ENCODE measurements at regions not wholly inside any gene's neighbourhood (a gene's known extent, or its start where the extent isn't known, plus 50 kb on each side); places are given as distances from the start of the nearest gene placed in this dataset.

DNA sequence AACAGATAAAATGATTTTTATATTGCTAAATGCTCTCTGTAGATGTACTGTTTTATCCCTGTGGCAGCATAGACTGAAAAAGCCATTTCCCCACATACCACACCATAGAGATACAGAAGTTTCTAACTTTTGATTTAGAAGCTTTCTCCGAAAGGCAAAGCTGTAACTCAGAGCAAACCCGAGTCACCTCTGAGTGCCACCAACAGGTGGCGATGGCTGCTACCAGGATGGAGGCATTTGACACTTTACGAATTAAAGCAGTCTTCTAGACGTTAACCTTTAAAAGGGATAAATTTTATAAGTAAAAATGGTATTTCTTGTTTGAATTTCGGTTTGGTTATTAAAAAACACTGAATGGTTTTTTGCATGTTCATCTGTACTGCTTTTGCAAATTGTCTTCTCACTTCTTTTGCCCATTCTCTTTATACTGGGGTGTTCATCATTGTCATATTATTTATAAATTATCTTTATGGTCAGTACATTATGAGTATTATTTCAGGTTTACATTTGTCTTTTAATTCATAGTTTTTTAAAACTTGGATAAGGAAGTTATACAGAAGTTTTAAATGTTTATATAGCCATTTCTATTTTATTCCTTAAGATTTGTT, 201.0 kb upstream of the CEP162 start:
- Histone ChIP-seq H3K18ac (ENCODE audit: low read length) (no peak overlapping the region), H3K4me2 (ENCODE audit: low read length) (no peak overlapping the region), H3K36me3 (ENCODE audit: control insufficient read depth in 1 of 2, insufficient read depth in 2 of 2, low read length in 2 of 2) (no peaks in the 10 kb centered on the region), H2BK5ac (ENCODE audit: low read depth, low read length, poor library complexity) (no peak overlapping the region), H2AK5ac (ENCODE audit: low read length) (no peak overlapping the region), H3K4ac (ENCODE audit: low read depth, low read length) (no peak overlapping the region), H3K27ac (ENCODE audit: low read depth, low read length) (no peak overlapping the region), H4K12ac (ENCODE audit: low read depth, low read length) (no peak overlapping the region), H3K4me3 (ENCODE audit: low read depth, low read length) (no peak overlapping the region), H3K9ac (ENCODE audit: low read length) (no peak overlapping the region), H4K91ac (ENCODE audit: low read depth, low read length) (no peak overlapping the region), H2BK120ac (ENCODE audit: insufficient read depth, low read length, poor library complexity) (no peak overlapping the region), H3K23ac (ENCODE audit: low read length) (no peak overlapping the region), H3K79me2 (ENCODE audit: control insufficient read depth, insufficient read depth, low read length, poor library complexity) (no peaks in the 10 kb centered on the region), H2AFZ (ENCODE audit: insufficient read depth, low read length, poor library complexity) (no peak overlapping the region), H3K9me3 (ENCODE audit: insufficient read depth, low read depth, low read length) (no peaks in the 10 kb centered on the region), H4K8ac (ENCODE audit: low read depth, low read length) (no peak overlapping the region), H3K27me3 (ENCODE audit: insufficient read depth, low read length) (no peaks in the 10 kb centered on the region), H3K14ac (ENCODE audit: low read length) (no peak overlapping the region), H2BK12ac (ENCODE audit: low read length) (no peak overlapping the region), H3K4me1 (ENCODE audit: control insufficient read depth in 1 of 2, insufficient read depth in 2 of 2, low read length in 2 of 2) (no peaks in the 10 kb centered on the region), H3K79me1 (ENCODE audit: low read length) (no peaks in the 10 kb centered on the region)
- WGBS (ENCODE audit: extremely low coverage, insufficient coverage, insufficient read length): 100% methylated on average over 1 of the region's 6 CpGs
- peak; percentile 20 to 70 for DNase-seq

DNA sequence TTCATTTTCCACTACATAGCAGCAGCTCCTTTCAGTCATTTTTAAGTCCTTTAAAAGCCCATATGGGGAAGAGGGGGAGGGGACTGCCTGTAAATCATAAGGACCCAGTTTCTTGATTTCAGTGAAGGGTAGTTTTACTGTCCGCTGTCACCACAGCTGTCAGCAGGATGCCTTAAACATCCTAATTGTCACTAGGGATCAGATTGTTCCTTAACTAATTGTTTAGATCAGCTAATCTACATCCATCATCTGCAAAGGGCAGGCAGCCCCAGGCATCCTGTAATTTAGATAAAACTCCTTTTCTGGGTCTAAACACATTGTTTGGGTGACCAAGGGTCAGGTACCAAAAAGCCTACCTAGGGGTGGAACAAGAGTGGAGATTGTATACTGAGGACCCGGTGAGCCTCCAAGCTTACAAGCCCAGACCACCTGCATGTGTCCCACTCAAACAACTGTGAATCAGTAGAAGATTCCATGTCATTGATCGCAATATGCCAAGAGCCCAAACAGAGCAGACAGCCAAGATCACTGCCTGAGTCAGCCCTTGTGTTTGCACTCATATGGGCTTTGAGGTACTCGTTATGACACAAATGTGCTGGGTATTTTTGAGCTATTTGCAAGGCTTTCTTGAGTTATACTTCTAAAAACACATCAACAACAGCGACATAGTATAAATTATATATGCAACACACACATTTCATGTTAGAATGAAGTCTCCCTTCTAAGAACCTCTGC, 198.7 kb upstream of the CEP162 start:
- Histone ChIP-seq H3K9me3 (ENCODE audit: insufficient read depth, low read depth, low read length) (no peaks in the 10 kb centered on the region), H2BK5ac (ENCODE audit: low read depth, low read length, poor library complexity) (no peak overlapping the region), H3K4me2 (ENCODE audit: low read length) (no peak overlapping the region), H3K79me2 (ENCODE audit: control insufficient read depth, insufficient read depth, low read length, poor library complexity) (no peaks in the 10 kb centered on the region), H3K14ac (ENCODE audit: low read length) (no peak overlapping the region), H3K79me1 (ENCODE audit: low read length) (no peaks in the 10 kb centered on the region), H3K4me1 (ENCODE audit: control insufficient read depth in 1 of 2, insufficient read depth in 2 of 2, low read length in 2 of 2) (no peaks in the 10 kb centered on the region), H4K12ac (ENCODE audit: low read depth, low read length) (no peak overlapping the region), H3K18ac (ENCODE audit: low read length) (no peak overlapping the region), H3K4ac (ENCODE audit: low read depth, low read length) (no peak overlapping the region), H2AK5ac (ENCODE audit: low read length) (no peak overlapping the region), H2BK12ac (ENCODE audit: low read length) (no peak overlapping the region), H4K8ac (ENCODE audit: low read depth, low read length) (no peak overlapping the region), H4K91ac (ENCODE audit: low read depth, low read length) (no peak overlapping the region), H3K9ac (ENCODE audit: low read length) (no peak overlapping the region), H2BK120ac (ENCODE audit: insufficient read depth, low read length, poor library complexity) (no peak overlapping the region), H3K27ac (ENCODE audit: low read depth, low read length) (no peak overlapping the region), H2AFZ (ENCODE audit: insufficient read depth, low read length, poor library complexity) (no peak overlapping the region), H3K27me3 (ENCODE audit: insufficient read depth, low read length) (no peaks in the 10 kb centered on the region), H3K36me3 (ENCODE audit: control insufficient read depth in 1 of 2, insufficient read depth in 2 of 2, low read length in 2 of 2) (no peaks in the 10 kb centered on the region), H3K23ac (ENCODE audit: low read length) (no peak overlapping the region), H3K4me3 (ENCODE audit: low read depth, low read length) (no peak overlapping the region)
- no peak for DNase-seq
- no CpG with 5 or more reads among the region's 5 CpGs for WGBS (ENCODE audit: extremely low coverage, insufficient coverage, insufficient read length)

DNA sequence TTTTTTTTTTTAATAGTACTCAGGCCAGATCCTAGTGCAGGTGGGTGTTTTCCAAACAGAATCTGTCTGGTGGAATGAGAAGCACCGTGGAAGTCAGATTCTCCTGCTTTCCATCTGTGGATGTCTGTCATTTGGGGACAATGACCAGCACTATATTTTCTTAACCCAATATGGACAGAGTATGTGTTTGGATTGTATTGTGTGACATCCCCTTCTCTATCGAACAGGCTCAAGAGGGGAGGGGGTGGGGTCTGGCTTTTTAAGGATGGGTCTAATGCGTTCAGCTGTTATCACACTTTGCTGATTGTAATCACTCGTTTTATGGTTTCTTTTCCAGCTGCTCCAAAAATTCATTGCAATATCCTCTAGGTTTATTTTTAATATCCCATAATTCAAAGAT, 197.5 kb upstream of the CEP162 start:
- no peaks in the 10 kb centered on the region for H3K79me2 ChIP-seq (ENCODE audit: control insufficient read depth, insufficient read depth, low read length, poor library complexity)
- H3K79me1 ChIP-seq (ENCODE audit: low read length): no peaks in the 10 kb centered on the region
- H2AFZ ChIP-seq (ENCODE audit: insufficient read depth, low read length, poor library complexity): no peak overlapping the region
- no peak overlapping the region for H3K9ac ChIP-seq (ENCODE audit: low read length)
- H4K8ac ChIP-seq (ENCODE audit: low read depth, low read length): no peak overlapping the region
- no peak overlapping the region for H3K27ac ChIP-seq (ENCODE audit: low read depth, low read length)
- H3K4me3 ChIP-seq (ENCODE audit: low read depth, low read length): no peak overlapping the region
- no peak overlapping the region for H3K14ac ChIP-seq (ENCODE audit: low read length)
- H3K4me1 ChIP-seq (ENCODE audit: control insufficient read depth in 1 of 2, insufficient read depth in 2 of 2, low read length in 2 of 2): no peaks in the 10 kb centered on the region
- no peak overlapping the region for H3K23ac ChIP-seq (ENCODE audit: low read length)
- no peak overlapping the region for H2BK5ac ChIP-seq (ENCODE audit: low read depth, low read length, poor library complexity)
- H2AK5ac ChIP-seq (ENCODE audit: low read length): no peak overlapping the region
- H2BK120ac ChIP-seq (ENCODE audit: insufficient read depth, low read length, poor library complexity): no peak overlapping the region
- no peak overlapping the region for H3K4ac ChIP-seq (ENCODE audit: low read depth, low read length)
- H2BK12ac ChIP-seq (ENCODE audit: low read length): no peak overlapping the region
- no CpG with 5 or more reads among the region's 4 CpGs for WGBS (ENCODE audit: extremely low coverage, insufficient coverage, insufficient read length)
- H4K12ac ChIP-seq (ENCODE audit: low read depth, low read length): no peak overlapping the region
- H3K4me2 ChIP-seq (ENCODE audit: low read length): no peak overlapping the region
- H4K91ac ChIP-seq (ENCODE audit: low read depth, low read length): no peak overlapping the region
- H3K36me3 ChIP-seq (ENCODE audit: control insufficient read depth in 1 of 2, insufficient read depth in 2 of 2, low read length in 2 of 2): no peaks in the 10 kb centered on the region
- H3K18ac ChIP-seq (ENCODE audit: low read length): no peak overlapping the region
- DNase-seq: no peak
- no peaks in the 10 kb centered on the region for H3K27me3 ChIP-seq (ENCODE audit: insufficient read depth, low read length)
- H3K9me3 ChIP-seq (ENCODE audit: insufficient read depth, low read depth, low read length): no peaks in the 10 kb centered on the region

DNA sequence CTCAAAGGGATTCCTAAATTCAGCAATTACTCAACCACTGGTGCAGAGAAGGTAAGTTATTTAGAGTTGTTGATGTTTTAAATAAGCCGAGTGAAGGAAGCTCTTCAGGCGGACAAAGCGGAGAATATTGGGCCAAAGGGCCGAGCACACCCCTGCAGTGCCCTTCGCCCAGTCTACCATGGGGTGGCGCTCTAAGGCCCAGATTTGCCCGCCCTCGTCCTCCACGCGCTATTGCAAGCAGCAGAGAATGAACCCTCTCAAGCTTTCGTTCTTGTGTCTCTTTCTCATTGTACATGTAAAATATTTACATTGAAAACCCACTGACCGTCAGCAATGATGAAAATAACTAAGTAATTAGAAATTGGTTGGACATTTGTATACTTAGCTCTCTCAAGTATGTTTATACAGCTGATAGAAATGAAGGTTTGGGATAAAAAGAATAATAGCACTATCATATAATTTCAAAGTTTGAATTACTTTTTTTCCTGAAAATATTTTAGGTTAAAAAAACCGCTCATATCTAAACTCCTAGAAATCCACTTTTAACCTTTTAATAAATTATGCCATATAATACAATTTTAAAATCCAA, 195.0 kb upstream of the CEP162 start:
- H3K27me3 ChIP-seq (ENCODE audit: insufficient read depth, low read length): no peaks in the 10 kb centered on the region
- H3K79me2 ChIP-seq (ENCODE audit: control insufficient read depth, insufficient read depth, low read length, poor library complexity): no peaks in the 10 kb centered on the region
- no peak overlapping the region for H3K4ac ChIP-seq (ENCODE audit: low read depth, low read length)
- no peaks in the 10 kb centered on the region for H3K79me1 ChIP-seq (ENCODE audit: low read length)
- no peak overlapping the region for H3K4me2 ChIP-seq (ENCODE audit: low read length)
- no CpG with 5 or more reads among the region's 13 CpGs for WGBS (ENCODE audit: extremely low coverage, insufficient coverage, insufficient read length)
- H3K23ac ChIP-seq (ENCODE audit: low read length): no peak overlapping the region
- no peak overlapping the region for H3K27ac ChIP-seq (ENCODE audit: low read depth, low read length)
- no peak overlapping the region for H2BK5ac ChIP-seq (ENCODE audit: low read depth, low read length, poor library complexity)
- H2AK5ac ChIP-seq (ENCODE audit: low read length): no peak overlapping the region
- H4K12ac ChIP-seq (ENCODE audit: low read depth, low read length): no peak overlapping the region
- H3K4me3 ChIP-seq (ENCODE audit: low read depth, low read length): no peak overlapping the region
- no peak overlapping the region for H4K8ac ChIP-seq (ENCODE audit: low read depth, low read length)
- no peaks in the 10 kb centered on the region for H3K36me3 ChIP-seq (ENCODE audit: control insufficient read depth in 1 of 2, insufficient read depth in 2 of 2, low read length in 2 of 2)
- no peaks in the 10 kb centered on the region for H3K4me1 ChIP-seq (ENCODE audit: control insufficient read depth in 1 of 2, insufficient read depth in 2 of 2, low read length in 2 of 2)
- H4K91ac ChIP-seq (ENCODE audit: low read depth, low read length): no peak overlapping the region
- no peak overlapping the region for H3K9ac ChIP-seq (ENCODE audit: low read length)
- no peak overlapping the region for H2BK12ac ChIP-seq (ENCODE audit: low read length)
- no peak overlapping the region for H3K14ac ChIP-seq (ENCODE audit: low read length)
- peak; percentile 9 to 48 for DNase-seq
- H2AFZ ChIP-seq (ENCODE audit: insufficient read depth, low read length, poor library complexity): no peak overlapping the region
- H2BK120ac ChIP-seq (ENCODE audit: insufficient read depth, low read length, poor library complexity): no peak overlapping the region
- H3K9me3 ChIP-seq (ENCODE audit: insufficient read depth, low read depth, low read length): no peaks in the 10 kb centered on the region
- H3K18ac ChIP-seq (ENCODE audit: low read length): no peak overlapping the region

Data from trophoblast cell (in vitro differentiated cells and primary cell).